ENCODE measurements at regions not wholly inside any gene's neighbourhood (a gene's known extent, or its start where the extent isn't known, plus 50 kb on each side); places are given as distances from the start of the nearest gene placed in this dataset.

- no peak for ATAC-seq
- Histone ChIP-seq H3K27me3 (ENCODE audit: control insufficient read depth in 2 of 2, insufficient read depth in 2 of 2, low read length in 2 of 2) (peaks cover 0 to 3% of the 10 kb centered on the region in 2 experiments; a peak in 1 of 5 replicates), H4K20me1 (replicated peaks; ENCODE audit: control insufficient read depth, insufficient read depth, low read length) (no peaks in the 10 kb centered on the region), H2AFZ (ENCODE audit: low read depth, low read length) (no peak overlapping the region), H3K36me3 (ENCODE audit: control insufficient read depth, insufficient read depth, low read length) (no peaks in the 10 kb centered on the region), H3K4me2 (ENCODE audit: insufficient read depth, low read length) (no peak overlapping the region), H3K9me1 (ENCODE audit: control insufficient read depth, insufficient read depth, low read length) (no peaks in the 10 kb centered on the region), H3K9ac (ENCODE audit: insufficient read depth in 1 of 2, low read depth in 2 of 2, low read length in 2 of 2) (no peak overlapping the region), H3K4me1 (replicated peaks in 1 of 2; ENCODE audit: control insufficient read depth in 2 of 2, insufficient read depth in 2 of 2, low read length in 2 of 2) (no peaks in the 10 kb centered on the region), H3K9me3 (replicated peaks; ENCODE audit: control insufficient read depth, insufficient read depth, low read depth, low read length) (no peaks in the 10 kb centered on the region), H3K27ac (ENCODE audit: extremely low read depth, low read depth, low read length) (no peak overlapping the region), H3K4me3 (no peak overlapping the region), H3K79me2 (ENCODE audit: control insufficient read depth, insufficient read depth, low read length) (no peaks in the 10 kb centered on the region)
- ChIA-PET POLR2A (no interaction called here), CTCF (ENCODE audit: low intra/inter-chr PET ratio) (no interaction called here)
- in situ Hi-C loops (cut with MboI) (no loop called here), intact Hi-C loops (cut with micrococcal nuclease) (no loop called here)
- BruUV-seq (replicated peaks) = no TSS peak
- no peak for TF ChIP-seq POLR2G (IDR thresholded peaks at IDR 0.05; ENCODE audit: low read depth, low read length)
- no peak for DNase-seq (ENCODE audit: extremely low read depth in 1 of 4, low spot score in 3 of 4)
- WGBS (ENCODE audit: insufficient coverage, low coverage, missing lambda C conversion rate) = 0% methylated on average over 6 of the region's 7 CpGs
- no peak for FAIRE-seq
These were observed 182.0 kb upstream of the CST7 start for GRCh38 chr20:24766826-24767622.

DNA sequence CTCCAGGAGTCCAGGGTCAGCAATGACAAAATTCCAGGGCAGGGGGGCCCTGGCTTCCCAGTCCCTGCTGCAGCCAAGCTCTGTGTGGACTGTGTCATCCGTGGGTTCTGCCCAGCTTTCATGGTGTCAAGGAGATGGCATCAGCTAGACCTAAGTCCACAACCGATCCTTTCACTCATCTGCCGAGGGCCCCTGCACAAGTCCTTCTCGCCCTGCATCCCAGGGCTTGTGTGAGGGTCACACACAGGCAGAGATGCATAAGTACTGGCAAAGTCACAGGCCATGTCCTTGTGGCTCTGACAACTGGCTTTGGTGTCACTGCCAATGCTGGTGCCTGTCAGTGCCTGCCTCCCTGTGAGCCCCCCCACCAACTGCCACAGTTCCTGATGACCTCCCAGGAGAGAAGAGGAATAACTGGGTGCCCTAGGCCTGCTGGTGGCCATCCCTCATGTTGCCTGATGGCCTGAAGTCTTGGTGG lies 181.4 kb upstream of the CST7 start:
- no peak overlapping the region for H3K4me3 ChIP-seq
- H4K20me1 ChIP-seq (replicated peaks; ENCODE audit: control insufficient read depth, insufficient read depth, low read length) = no peaks in the 10 kb centered on the region
- no peaks in the 10 kb centered on the region for H3K36me3 ChIP-seq (ENCODE audit: control insufficient read depth, insufficient read depth, low read length)
- no peaks in the 10 kb centered on the region for H3K9me1 ChIP-seq (ENCODE audit: control insufficient read depth, insufficient read depth, low read length)
- DNase-seq (ENCODE audit: extremely low read depth in 1 of 4, low spot score in 3 of 4) (no peak), FAIRE-seq (no peak), ATAC-seq (no peak)
- H3K27ac ChIP-seq (ENCODE audit: extremely low read depth, low read depth, low read length) = no peak overlapping the region
- ChIA-PET CTCF (ENCODE audit: low intra/inter-chr PET ratio) (no interaction called here), POLR2A (no interaction called here)
- H2AFZ ChIP-seq (ENCODE audit: low read depth, low read length) = no peak overlapping the region
- no peak overlapping the region for H3K9ac ChIP-seq (ENCODE audit: insufficient read depth in 1 of 2, low read depth in 2 of 2, low read length in 2 of 2)
- peaks cover 0 to 3% of the 10 kb centered on the region in 2 experiments; a peak in 1 of 5 replicates for H3K27me3 ChIP-seq (ENCODE audit: control insufficient read depth in 2 of 2, insufficient read depth in 2 of 2, low read length in 2 of 2)
- 6% methylated on average over 4 of the region's 4 CpGs for WGBS (ENCODE audit: insufficient coverage, low coverage, missing lambda C conversion rate)
- intact Hi-C loops (cut with micrococcal nuclease) = no loop called here
- no peaks in the 10 kb centered on the region for H3K4me1 ChIP-seq (replicated peaks in 1 of 2; ENCODE audit: control insufficient read depth in 2 of 2, insufficient read depth in 2 of 2, low read length in 2 of 2)
- H3K9me3 ChIP-seq (replicated peaks; ENCODE audit: control insufficient read depth, insufficient read depth, low read depth, low read length) = no peaks in the 10 kb centered on the region
- BruUV-seq (replicated peaks) = no TSS peak
- H3K4me2 ChIP-seq (ENCODE audit: insufficient read depth, low read length) = no peak overlapping the region
- in situ Hi-C loops (cut with MboI) = no loop called here
- no peaks in the 10 kb centered on the region for H3K79me2 ChIP-seq (ENCODE audit: control insufficient read depth, insufficient read depth, low read length)
- TF ChIP-seq ESRRB (CRISPR knock-in tag; IDR thresholded peaks at IDR 0.05; ENCODE audit: borderline replicate concordance) = no peak
- TF ChIP-seq NELFE (IDR thresholded peaks at IDR 0.05; ENCODE audit: insufficient read depth, insufficient read length) = no peak
- TF ChIP-seq RBM25 (IDR thresholded peaks at IDR 0.05; ENCODE audit: low read depth, low read length, severe bottlenecking) = no peak
- TF ChIP-seq ZNF561 (CRISPR knock-in tag; conservative IDR thresholded peaks at IDR 0.05) = no peak
- TF ChIP-seq MEF2A (IDR thresholded peaks at IDR 0.05; ENCODE audit: control insufficient read depth, low read depth, low read length) = no peak
- TF ChIP-seq, protein P1, sequence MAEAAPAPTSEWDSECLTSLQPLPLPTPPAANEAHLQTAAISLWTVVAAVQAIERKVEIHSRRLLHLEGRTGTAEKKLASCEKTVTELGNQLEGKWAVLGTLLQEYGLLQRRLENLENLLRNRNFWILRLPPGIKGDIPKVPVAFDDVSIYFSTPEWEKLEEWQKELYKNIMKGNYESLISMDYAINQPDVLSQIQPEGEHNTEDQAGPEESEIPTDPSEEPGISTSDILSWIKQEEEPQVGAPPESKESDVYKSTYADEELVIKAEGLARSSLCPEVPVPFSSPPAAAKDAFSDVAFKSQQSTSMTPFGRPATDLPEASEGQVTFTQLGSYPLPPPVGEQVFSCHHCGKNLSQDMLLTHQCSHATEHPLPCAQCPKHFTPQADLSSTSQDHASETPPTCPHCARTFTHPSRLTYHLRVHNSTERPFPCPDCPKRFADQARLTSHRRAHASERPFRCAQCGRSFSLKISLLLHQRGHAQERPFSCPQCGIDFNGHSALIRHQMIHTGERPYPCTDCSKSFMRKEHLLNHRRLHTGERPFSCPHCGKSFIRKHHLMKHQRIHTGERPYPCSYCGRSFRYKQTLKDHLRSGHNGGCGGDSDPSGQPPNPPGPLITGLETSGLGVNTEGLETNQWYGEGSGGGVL (CRISPR knock-in tag; IDR thresholded peaks at IDR 0.05) = no peak
- TF ChIP-seq CLOCK (CRISPR knock-in tag; IDR thresholded peaks at IDR 0.05; ENCODE audit: borderline replicate concordance) = no peak
